GM06990 (cell line): ENCODE measurements at regions not wholly inside any gene's neighbourhood (a gene's known extent, or its start where the extent isn't known, plus 50 kb on each side); places are given as distances from the start of the nearest gene placed in this dataset.

ENCODE experiments used
- DNase-seq: peaks from one replicate; pipeline ENCODE4 v3.0.0-alpha.2; 2011; ENCODE audit not compliant: insufficient read length; ENCODE audit errors: extremely low read depth
- H3K27me3 ChIP-seq: replicated peaks from 2 replicates; pipeline ENCODE4 v1.6.0; 2011; ENCODE audit warnings: low read length; ENCODE audit not compliant: control insufficient read depth, insufficient read depth
- H3K36me3 ChIP-seq: 2 replicates; pipeline ENCODE4 v1.5.1; 2011; ENCODE audit warnings: low read length; ENCODE audit not compliant: control insufficient read depth, insufficient read depth
- H3K4me3 ChIP-seq: replicated peaks from 2 replicates; pipeline ENCODE4 v1.5.1; 2011; ENCODE audit warnings: low read depth, mild to moderate bottlenecking, control low read depth, low read length
- CTCF ChIP-seq: IDR thresholded peaks from 2 replicates; pipeline ENCODE4 v1.5.1; 2011; ENCODE audit warnings: low read length, control low read depth, mild to moderate bottlenecking, inconsistent platforms; ENCODE audit not compliant: insufficient read depth, poor library complexity, severe bottlenecking

DNA sequence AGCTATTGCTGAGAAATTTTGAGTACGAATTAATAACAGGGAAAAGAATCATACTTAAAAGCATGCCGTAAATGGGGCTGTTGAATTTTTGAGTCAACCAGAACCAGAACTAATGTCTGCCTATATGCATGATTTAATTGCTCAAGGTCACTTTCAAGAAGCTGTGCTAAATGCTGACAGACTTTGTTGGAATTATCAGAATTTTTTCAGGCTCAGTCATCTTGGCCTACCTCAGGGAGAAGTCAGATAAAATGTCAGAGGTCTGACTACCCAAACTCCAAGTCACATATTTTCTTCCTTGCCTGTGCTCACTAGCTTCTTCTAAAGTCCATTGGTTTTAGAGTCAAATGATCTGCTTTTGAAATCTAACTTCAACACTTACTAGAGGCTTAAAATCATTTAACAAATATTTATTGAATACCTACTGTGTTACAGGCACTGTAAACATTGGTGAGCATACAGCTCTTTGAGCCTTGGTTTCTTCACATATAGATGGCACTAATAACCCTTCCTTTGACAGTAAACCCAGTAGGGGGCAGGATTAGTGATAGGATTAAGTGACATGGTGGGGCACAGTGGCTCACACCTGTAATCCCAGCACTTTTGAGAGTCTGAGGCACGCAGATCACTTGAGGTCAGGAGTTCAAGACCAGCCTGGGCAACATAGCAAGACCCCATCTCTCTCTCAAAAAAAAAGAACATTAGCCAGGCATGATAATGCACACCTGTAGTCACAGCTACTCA lies 121.2 kb upstream of the SLC44A3 start:
- no peaks in the 10 kb centered on the region for H3K27me3 ChIP-seq
- H3K4me3 ChIP-seq, result no peak overlapping the region
- no peak for TF ChIP-seq CTCF
- DNase-seq, result no peak
- H3K36me3 ChIP-seq, result no peaks in the 10 kb centered on the region

GRCh38 chr1:94698356-94698755 lies 121.8 kb upstream of the SLC44A3 start:
- H3K4me3 ChIP-seq, result no peak overlapping the region
- no peaks in the 10 kb centered on the region for H3K36me3 ChIP-seq
- no peak for DNase-seq
- H3K27me3 ChIP-seq, result no peaks in the 10 kb centered on the region
- TF ChIP-seq CTCF, result no peak

DNA sequence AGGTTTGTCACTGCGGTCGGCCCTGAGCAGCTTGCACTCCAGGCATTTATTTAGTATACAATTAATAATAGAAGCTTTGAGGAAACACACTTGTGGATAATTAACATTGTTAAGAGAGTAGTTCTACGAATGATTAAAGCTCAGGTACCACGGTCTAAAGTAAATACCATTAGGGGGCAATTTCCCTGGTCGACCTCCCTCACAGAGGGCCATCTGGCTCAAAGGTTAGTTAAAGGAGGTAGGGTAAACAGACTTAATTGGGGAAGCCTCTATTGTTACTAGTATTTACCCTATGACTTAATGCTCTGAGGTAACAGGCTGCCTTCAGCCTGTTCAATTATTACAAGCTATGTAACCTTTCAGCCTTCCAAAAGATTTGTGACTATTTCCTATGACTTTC lies 122.3 kb upstream of the SLC44A3 start:
- no peak for TF ChIP-seq CTCF
- H3K27me3 ChIP-seq, result no peaks in the 10 kb centered on the region
- DNase-seq, result no peak
- H3K36me3 ChIP-seq, result no peaks in the 10 kb centered on the region
- H3K4me3 ChIP-seq, result no peak overlapping the region

DNA sequence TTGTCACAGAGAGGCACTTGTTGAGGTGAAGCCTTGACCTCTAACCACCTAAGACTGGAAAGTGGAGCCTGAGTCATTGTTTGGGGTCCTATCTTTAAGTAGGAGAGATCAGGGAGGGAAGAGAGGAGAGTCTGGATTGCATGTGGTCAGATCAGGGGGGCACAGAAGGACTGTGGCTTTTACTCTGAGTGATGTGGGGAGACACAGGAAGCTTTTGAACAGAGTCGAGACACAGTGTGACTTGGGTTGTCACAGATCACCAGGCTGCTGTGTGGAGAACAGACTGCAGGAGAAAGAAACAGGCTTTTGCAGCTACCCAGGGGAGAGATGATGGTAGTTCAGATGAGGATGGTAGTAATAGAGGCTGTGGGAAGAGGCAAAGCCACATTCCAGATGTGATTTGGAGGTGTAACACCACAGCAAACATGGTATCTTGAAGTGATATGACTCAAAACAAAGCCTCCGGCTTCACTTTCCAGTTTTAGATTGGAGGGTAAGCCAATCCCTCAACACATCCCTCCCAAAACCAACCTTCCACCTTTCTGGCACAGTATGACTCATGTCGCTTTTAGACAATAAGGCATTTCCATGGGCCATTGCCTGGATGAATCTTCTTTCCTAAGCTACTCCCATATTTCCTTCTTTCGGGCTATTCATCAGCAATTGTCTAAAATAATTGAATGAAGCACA lies 125.8 kb upstream of the SLC44A3 start:
- TF ChIP-seq CTCF, result no peak

DNA sequence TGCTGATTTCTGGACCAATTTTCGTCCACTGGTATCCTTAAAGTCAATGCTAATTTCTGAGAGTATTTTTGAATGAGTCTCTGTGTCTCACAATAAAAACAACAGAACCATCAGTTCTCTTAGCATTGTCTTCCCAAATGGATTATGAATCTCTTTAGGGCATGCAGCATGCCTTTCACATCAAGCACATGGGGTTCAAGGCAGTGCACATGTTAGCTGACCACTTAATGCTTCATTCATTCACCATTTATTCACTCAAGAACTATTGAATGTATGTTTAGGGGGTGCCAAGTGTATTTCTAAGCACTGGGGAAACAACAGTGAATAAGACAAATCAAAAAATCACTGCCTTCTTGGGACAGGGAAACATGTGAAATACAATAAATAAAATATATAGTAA lies 126.7 kb upstream of the SLC44A3 start:
- Histone ChIP-seq H3K36me3 (no peaks in the 10 kb centered on the region), H3K4me3 (no peak overlapping the region), H3K27me3 (no peaks in the 10 kb centered on the region)
- no peak for DNase-seq
- no peak for TF ChIP-seq CTCF

More for the DNA sequence above, 125.8 kb upstream of the SLC44A3 start:
- no peak for DNase-seq
- Histone ChIP-seq H3K27me3 (no peaks in the 10 kb centered on the region), H3K4me3 (no peak overlapping the region), H3K36me3 (no peaks in the 10 kb centered on the region)
